ENCODE measurements at regions not wholly inside any gene's neighbourhood (a gene's known extent, or its start where the extent isn't known, plus 50 kb on each side); places are given as distances from the start of the nearest gene placed in this dataset.
"Not testable (repeated sequence)": the region's sequence is repeated elsewhere in the genome, so short reads cannot be mapped to it uniquely, and the experiment has no call there.

DNA sequence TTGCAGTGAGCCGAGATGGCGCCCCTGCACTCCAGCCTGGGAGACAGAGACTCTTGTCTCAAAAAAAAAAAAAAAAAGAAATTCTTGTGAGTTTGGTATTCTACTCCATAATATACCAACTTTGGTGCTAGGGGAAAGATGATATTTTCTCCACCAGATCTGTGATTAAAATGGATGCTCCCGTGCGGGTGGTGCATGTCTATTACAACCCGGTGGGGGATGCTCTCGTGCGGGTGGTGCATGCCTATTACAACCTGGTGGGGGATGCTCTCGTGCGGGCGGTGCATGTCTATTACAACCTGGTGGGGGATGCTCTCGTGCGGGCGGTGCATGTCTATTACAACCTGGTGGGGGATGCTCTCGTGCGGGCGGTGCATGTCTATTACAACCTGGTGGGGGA is 244.1 kb upstream of the RGMA start:
- intact Hi-C loops (cut with micrococcal nuclease); DNase-seq; ATAC-seq: not testable (repeated sequence)

DNA sequence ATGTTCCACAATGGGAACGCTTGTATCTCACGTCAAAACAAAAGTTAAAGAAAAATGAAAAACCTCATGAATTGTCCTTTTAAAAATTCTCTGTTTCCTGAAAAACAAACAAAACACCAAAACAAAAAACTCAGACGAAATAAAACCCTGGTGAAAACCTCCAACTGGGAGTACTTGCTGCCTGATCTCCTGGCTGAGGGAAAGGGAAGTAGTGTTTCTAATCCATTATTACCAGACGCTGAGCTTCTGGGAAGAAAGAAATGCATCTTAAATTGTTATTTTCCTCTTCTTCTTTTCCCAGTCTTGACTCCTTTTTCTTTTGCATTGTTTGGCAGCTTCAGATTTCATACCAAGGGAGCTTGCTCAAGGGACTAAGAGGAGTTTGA is 243.2 kb upstream of the RGMA start:
- no peak for DNase-seq
- ATAC-seq: no peak
- intact Hi-C loops (cut with micrococcal nuclease): no loop called here

DNA sequence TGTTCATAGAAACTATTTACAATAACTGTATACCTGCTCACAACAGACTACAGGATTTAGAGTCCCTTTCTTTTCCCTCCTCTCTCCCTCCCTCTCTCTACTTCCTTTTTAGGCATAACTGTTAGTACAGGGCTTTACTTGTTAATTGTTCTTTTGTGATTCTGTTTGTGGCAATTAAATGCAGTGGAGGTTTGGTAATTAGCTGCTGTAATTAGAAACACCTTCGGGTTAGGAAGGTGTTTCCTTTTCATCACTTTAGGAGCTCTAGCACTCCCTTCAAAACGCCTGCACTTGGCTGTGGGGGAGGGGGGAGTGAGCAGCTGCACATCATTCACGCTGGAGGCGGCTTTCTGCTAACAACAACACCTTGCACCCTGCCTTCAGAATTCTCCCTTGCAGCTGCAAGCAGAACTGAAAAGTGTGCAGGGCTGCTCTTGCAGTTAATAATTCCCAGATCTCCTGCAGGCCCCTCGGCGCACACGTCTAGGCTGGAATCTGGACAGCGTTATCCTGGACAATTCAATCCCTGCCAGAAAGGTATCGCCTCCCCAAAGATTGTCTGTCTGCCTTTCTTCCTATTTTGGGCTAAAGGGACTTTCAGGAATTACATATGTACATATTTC is 242.6 kb upstream of the RGMA start:
- ATAC-seq: no peak
- intact Hi-C loops (cut with micrococcal nuclease): no loop called here
- no peak for DNase-seq

DNA sequence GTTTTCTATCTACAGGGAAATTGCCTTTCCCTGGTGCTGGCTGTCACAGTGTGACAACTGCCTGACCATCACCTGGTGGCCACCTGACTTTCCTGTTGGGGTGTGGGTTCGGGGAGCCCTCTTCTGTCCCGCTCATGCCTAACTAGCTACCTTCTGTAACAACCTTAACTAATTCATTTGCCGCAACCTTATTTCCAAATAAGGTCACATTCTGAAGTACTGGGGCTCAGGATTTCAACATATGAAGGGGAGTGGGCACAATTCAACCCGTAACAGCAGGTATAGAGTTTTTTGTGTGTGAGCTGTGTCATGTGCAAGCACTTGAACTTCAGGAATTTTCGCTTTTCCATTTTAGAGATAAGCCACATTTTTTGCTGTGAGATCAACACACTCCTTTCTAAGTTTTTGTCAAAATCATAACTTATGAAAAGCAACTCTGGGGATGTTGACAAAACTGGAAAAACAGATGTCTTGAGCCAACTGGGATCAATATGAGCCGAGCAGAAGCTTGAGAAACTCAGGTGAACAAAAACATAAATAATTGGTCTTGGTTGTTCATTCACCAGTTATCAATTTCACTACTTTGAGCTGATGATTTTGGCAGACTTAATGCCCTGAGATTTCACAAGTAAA is 242.0 kb upstream of the RGMA start:
- ATAC-seq: no peak
- no peak for DNase-seq
- intact Hi-C loops (cut with micrococcal nuclease): no loop called here

DNA sequence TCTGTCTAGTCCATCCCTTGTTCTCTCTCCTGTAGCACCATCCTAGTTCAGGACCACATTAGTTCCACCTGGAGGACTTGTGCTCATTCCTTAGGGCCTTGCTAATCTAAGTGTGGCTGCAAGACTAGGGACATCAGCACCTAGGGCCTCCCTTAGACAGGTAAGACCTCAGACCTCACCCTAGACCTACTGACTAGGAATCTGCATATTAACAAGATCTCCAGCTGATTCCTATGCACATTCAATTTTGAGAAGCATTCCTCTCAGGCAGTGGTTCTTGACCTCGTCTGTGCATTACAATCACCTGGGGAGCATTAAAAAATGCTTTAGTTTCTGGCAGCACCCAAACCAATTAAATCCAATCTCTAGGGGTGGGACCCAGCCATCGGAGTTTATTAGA is 238.4 kb upstream of the RGMA start:
- intact Hi-C loops (cut with micrococcal nuclease): no loop called here
- ATAC-seq: no peak

DNA sequence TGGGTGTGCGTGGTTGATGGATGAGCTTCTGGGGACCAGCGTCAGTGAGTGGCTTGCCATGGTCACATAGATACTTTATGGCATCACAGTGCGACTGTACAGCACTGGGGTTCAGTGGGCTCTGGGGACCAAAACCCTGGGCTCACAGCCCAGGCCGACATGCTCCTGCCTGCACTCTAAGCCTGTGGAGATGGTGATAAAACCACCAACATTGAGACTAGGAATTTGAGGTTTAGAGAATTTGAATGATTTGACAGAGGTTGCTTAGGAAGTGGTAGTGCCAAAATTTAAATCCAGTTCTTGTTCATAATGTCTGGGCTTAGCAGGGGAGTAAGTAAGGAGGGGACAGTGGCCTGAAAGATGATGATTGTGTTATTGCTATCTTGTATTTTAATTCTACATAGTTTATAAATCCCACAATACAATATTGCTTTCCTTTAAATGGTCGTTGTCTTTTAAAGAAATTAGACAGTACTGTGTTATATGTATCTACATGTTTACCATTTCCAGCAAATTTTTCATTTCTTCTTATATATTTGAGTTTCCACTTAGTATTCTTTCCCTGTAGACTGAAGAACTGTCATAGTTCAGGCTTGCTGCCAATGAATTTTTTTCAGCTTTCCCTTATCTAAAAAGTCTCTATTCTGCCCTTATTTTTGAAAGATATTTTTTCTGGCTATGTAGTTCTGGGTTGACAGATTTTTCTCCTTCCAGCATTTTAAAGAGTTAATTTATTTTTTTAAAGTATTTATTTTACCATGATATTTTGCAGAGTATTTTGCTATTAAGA is 235.4 kb upstream of the RGMA start:
- DNase-seq (no peak), ATAC-seq (no peak)
- intact Hi-C loops (cut with micrococcal nuclease): no loop called here

More for the DNA sequence above, 238.4 kb upstream of the RGMA start:
- DNase-seq: no peak

DNA sequence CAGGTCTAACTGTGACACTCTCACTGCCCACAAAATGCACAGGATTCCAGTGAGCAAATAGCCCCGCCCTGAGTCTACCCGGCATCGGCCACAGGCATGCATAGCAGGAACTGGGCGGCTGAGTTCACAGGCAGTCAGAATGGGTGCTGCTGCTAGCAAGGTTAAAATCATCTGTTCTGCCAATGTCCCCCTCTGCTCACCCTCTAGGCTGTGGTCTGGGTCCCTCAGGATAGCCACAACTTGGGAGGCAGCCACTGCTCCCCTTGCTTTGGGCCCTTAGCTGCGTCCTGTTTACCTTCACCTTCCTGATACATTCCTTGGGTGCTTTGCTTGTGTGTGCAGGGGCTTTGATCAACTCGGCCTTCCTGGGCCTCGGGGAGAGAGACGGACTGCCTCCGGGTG is 232.9 kb upstream of the RGMA start:
- ATAC-seq: no peak
- intact Hi-C loops (cut with micrococcal nuclease): no loop called here
- DNase-seq: no peak

DNA sequence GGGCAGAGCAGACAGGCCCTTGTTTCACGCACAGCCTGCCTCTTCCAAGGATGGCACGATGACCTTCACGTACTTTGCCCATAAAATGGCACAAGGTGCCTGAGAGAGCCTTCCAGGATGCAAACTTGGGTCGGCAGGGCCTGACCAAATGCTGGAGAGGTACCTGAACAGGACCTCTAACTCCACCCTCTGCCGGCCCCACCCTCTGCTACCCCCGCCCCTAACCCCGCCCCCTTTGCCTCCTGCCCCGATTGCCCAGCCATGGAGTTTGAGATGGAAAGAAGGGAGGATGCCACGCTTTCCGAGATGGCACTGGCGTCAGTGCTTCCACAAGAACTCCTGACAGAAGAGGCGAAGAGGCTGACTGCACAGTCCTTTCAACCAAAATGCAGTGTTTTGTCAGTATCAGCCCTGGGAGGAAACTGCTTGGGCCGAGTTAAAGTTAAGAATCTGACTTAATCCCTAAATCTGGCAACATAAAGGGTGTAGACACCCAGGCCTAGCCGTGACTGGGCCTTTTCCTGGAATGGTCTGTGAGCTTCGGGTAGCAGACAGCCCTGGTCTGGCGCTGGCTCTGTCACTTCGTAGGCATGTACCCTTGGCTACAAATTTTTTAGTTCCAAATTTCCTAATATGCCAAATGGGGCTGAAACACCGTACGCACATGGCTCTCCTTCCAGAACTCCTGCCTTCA is 230.3 kb upstream of the RGMA start:
- no peak for ATAC-seq
- intact Hi-C loops (cut with micrococcal nuclease): no loop called here

DNA sequence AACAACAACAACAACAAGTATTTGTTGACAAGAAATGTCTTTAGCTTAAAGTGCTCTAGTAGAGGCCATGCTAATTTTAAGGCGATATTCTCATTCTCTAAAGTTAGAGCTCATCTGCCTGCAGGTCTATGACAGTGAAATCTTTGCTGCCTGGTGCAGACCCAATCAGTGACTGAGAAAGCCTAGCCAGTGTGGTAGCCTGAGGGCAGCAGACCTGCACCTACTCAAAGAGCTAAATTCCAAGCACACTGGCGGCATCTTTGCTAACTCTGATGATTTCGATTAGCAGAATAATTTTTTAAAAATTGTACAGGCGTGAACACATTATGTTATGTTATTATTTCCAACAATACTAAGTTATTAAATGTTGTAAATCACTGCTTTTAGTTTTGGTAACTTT is 228.8 kb upstream of the RGMA start:
- intact Hi-C loops (cut with micrococcal nuclease): no loop called here
- ATAC-seq (no peak), DNase-seq (no peak)

More for the DNA sequence above, 230.3 kb upstream of the RGMA start:
- no peak for DNase-seq

DNA sequence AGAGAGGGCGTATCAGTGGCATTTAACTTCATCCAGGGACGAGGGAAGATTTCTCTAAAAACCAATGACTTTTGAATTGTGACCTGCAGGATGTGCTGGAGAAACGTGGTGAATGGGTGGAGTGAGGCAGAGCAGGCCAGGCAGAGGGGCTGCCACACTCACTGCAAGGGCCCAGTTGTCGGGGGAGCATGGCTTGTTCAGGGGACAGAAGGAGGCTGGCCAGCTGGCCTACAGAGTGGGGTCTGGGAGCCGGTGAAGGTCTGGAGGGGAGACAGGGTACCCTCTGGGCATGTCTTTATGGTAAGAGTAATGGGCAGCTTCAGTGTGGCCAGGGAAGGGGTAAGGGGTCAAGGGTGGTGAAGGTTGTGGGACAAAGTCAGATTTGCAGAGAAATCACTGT is 225.2 kb upstream of the RGMA start:
- no peak for DNase-seq
- intact Hi-C loops (cut with micrococcal nuclease): no loop called here
- ATAC-seq: no peak

DNA sequence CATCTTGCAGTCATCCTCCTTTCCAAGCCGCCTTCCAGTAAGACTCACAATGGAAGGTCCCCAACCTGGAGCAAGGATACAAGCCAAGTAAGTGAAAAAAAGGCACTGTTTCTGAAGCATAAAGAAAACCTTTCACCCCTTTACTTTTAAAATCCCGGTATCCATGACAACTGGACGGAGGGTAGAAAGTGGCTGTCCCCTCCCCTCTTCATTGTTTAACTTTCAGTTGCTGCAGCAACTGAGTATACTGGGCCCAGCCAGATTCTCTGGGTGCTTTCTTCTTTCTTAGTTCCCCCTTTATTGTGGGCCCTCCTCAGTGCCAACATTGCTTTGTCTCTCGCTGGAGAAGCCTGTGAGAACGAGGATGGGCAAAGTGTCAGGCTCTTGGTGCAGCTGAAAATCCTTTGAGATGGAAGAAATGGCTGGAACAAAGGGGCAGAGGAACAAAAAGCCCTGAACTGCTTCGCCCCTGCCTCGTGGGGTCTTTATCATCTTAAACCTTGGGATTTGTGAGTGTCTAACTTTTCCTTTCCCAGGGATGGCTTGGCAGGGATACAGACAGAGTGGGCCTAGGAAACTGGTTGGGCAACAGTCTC is 224.0 kb upstream of the RGMA start:
- ATAC-seq: no peak
- intact Hi-C loops (cut with micrococcal nuclease): no loop called here
- no peak for DNase-seq

DNA sequence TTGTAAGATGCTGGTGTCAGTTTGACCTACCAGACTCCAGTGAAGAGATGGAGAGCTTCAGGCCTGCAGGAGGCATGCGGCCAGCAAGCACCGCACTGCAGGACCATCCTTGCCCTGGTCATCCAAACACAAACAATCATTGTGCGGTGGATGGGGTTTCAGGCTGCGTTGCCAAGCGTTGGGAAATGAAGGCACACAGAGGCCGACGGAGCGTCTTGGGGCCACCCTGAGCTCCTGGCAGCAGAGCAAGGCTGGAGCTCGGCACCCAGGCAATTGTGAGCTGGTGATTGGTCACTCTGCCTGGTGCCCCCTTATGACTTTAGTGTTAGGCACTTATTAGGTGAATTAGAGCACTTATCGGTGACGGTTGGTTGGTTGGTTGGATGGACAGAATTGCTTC is 222.6 kb upstream of the RGMA start:
- intact Hi-C loops (cut with micrococcal nuclease): no loop called here
- no peak for ATAC-seq
- no peak for DNase-seq

DNA sequence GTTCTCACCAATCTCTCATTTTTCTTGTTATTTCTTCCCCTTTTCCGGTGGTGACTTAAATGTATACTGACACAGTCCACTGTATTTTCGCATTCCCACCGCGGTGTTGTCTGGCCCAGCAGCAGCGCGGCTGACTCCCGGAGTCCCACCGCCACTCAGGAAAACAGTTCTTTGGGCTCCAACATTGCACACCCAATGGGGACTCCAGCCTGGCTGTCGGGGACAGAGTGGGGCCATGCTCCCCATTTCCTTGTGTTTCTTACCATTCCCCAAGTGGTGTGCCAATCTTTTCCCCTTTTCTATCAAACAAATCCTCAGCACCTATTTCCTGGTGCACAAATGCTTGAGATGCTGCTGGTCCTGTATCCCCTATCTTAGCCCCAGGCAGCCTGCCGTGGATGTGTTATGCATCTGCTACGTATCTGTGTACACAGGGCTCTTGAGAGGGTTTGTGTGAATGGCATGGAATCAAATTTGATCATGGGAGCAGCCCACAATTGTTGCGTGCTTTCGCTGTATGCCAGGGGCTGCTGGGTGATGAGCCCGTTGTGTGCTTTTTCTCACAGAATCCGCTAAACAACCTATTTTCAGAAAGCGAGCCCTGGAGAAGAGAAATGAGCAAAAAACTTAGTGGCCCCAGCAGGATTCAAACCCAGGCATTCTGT is 219.1 kb upstream of the RGMA start:
- ATAC-seq: no peak
- intact Hi-C loops (cut with micrococcal nuclease): no loop called here

DNA sequence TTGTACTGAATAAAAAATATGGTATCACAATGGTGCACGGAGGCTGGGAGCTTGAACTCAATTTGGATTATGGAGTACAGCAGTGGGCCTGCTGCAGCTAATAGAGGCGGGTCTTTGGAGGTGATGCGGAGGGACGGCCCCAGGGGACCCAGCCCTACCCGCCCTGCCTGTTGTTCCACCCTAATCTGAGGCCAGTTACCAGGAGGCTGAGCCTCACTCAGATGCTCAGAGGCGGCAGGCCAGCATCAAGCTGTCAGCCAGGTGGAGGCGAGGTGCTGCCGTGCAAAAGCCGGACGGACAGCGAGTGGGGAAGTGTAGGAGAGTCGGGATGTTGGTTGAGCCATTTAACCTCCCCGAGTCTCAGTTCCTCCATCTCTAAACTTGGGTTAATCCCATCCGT is 218.5 kb upstream of the RGMA start:
- ATAC-seq (no peak), DNase-seq (no peak)
- intact Hi-C loops (cut with micrococcal nuclease): no loop called here

More for the DNA sequence above, 219.1 kb upstream of the RGMA start:
- no peak for DNase-seq

DNA sequence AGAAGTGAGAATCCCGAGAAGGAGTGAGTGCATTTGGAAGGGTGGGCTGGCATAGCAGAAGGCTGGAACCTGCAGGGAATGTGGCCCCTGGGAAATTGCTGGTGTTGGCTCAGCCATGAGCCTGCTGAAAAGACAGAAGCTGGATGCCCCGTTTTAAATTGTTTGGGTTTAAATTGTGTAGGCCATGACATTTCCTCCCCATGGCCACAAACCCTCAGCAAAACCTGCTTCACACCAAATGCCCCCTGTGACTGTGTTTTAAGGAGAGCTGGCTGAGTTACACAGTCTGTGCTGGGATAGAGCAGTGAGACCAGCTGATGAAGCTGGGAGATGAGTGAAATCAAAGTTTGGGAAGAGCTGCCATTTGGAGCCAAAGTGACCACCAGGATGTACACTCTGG is 216.3 kb upstream of the RGMA start:
- intact Hi-C loops (cut with micrococcal nuclease): no loop called here
- ATAC-seq: no peak
- no peak for DNase-seq

DNA sequence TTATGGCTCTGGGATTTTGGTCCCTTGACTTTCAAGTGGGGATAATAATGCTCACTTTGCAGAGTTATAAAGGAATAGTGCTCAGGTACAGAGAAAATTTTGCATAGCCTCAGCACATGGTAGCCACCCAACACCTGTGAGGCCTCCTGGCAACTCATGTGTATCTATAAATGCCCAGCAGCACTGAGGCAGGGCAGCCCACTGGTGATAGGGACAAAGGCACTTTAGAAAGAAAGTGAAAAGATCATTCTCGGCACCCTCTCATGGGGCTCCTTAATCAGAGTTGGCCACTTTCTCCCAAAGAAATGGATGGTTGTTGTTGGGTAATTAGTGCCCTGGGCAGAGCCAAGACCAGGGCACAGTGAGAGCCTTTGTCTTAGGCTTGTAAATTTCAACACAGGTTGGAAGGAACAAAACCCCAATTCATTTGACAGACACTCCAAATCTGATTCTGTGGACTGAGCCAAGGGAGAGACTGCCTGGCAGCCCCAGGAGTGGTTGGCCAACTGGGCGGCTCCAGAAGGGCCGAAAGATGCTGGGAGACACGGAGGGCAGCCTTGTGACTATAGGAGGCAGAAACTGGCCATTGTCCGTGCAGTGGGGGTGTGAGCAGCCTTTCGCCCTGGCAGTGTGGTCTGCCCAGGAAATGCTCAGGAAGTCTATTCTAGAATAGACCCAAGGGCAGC is 213.2 kb upstream of the RGMA start:
- intact Hi-C loops (cut with micrococcal nuclease): no loop called here
- no peak for ATAC-seq
- DNase-seq: no peak

DNA sequence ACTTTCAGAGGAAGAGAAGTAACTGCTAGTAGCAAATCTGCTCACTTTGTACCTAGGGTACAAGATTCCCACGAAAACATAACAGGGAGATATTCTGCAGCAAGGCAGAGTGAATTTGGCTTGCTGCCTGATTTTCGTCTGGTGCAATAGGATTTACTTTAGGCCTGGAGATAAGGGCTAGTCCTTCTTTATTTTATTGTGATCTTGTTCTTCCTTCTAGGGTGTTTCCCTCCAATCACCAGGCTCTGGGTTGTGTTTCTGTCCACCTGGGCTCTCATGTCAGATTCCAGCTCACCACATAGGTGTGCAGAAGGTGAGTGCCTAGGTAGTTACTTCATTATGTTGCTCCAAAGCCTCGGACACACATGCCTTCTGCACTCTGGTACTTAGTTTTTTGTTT is 211.8 kb upstream of the RGMA start:
- ATAC-seq: no peak
- DNase-seq: no peak
- intact Hi-C loops (cut with micrococcal nuclease): no loop called here

DNA sequence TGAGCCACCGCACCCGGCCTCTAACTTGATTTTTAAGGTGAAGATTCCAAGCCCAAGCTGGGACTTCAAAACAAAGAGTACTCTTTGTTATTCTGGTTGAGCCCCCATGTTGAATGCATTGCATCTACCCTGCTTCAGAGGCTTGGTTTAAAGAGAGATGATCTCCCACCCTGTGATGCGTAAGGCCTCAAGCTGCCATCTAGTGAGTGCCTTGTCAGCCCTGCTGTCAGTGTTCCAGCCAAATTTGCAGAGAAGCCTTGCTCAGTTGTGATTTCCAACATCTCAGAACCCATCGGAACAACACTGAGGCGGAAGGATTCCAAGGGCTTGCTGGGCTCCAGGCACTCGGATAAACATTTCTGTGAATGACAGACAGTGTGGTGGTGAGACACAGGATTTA is 210.7 kb upstream of the RGMA start:
- DNase-seq: no peak
- intact Hi-C loops (cut with micrococcal nuclease): no loop called here
- no peak for ATAC-seq

DNA sequence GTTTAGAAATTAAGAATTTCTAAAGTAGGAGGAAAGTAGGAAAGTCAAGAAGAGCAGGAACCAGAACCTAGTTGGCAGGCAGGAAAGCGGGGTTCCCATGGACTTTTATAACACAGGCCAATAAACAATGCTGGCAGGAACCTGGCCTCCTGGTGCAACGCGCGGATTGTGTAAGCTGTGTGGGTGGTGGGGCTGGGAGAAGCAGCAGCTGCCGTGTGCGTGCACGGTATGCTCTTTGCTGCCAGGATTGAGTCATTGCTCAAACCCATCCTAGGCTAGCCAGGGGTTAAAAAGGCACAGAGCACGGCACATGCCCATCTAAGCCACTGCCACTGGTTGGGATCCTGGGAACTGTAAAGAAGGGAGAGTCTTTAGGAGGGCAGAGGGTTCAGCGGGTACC is 209.9 kb upstream of the RGMA start:
- ATAC-seq (no peak), DNase-seq (no peak)
- intact Hi-C loops (cut with micrococcal nuclease): no loop called here

Measured in left ventricle myocardium superior (tissue), 1 donor.